Adrenal gland (tissue), 5 donors: ENCODE measurements at regions not wholly inside any gene's neighbourhood (a gene's known extent, or its start where the extent isn't known, plus 50 kb on each side); places are given as distances from the start of the nearest gene placed in this dataset.

Experiments used
- CTCF ChIP-seq, 6 experiments: fragments of 450-650 bp in 4 of 6; fragments of 200-600 bp in 2 of 6; sonication (generic) in 1 of 6; IDR thresholded peaks; 1 replicate in 5 of 6; 2 replicates in 1 of 6; pipeline versions ENCODE4 v1.5.1 to v1.8.0; 2016 to 2021; ENCODE audit warnings: antibody characterized with exemption in 6 of 6, mild to moderate bottlenecking in 2 of 6, moderate library complexity in 1 of 6
- POLR2A ChIP-seq, 2 donors: fragments of 450-650 bp; IDR thresholded peaks; one replicate each; pipeline ENCODE4 v1.6.1; 2017; ENCODE audit warnings: antibody characterized with exemption in 2 of 2, mild to moderate bottlenecking in 2 of 2, moderate library complexity in 1 of 2
- donor health status: DM: no; HTN: no; CAD: no.

- TF ChIP-seq CTCF (IDR thresholded peaks at IDR 0.05) (no peak), POLR2A (IDR thresholded peaks at IDR 0.05) (no peak)
Observed at GRCh38 chr18:14285053-14285452, 152.8 kb upstream of the ZNF519 start.
